Kasumi-1 (cell line): ENCODE measurements at regions not wholly inside any gene's neighbourhood (a gene's known extent, or its start where the extent isn't known, plus 50 kb on each side); places are given as distances from the start of the nearest gene placed in this dataset.

Experiments
- DNase-seq, 2 experiments: peaks; one replicate each; lab custom pipeline; 2025; lab: John Stamatoyannopoulos, UW

- DNase-seq = no peak
Measured at GRCh38 chr11:95353706-95354105, 122.7 kb upstream of the SESN3 start.

GRCh38 chr11:95352733-95353346, 121.8 kb upstream of the SESN3 start:
- DNase-seq = no peak

GRCh38 chr11:95349345-95349942, 118.4 kb upstream of the SESN3 start:
- DNase-seq = no peak

- no peak for DNase-seq
Measured at GRCh38 chr11:95346265-95346664, 115.3 kb upstream of the SESN3 start.

GRCh38 chr11:95345651-95346050, 114.6 kb upstream of the SESN3 start:
- no peak for DNase-seq

GRCh38 chr11:95344932-95345642, 114.1 kb upstream of the SESN3 start:
- DNase-seq = no peak

GRCh38 chr11:95341221-95341620, 110.2 kb upstream of the SESN3 start:
- no peak for DNase-seq

- no peak for DNase-seq
Measured at GRCh38 chr11:95339086-95339901, 108.3 kb upstream of the SESN3 start.

GRCh38 chr11:95338430-95338991, 107.5 kb upstream of the SESN3 start:
- no peak for DNase-seq

- no peak for DNase-seq
Measured at GRCh38 chr11:95337972-95338429, 107.0 kb upstream of the SESN3 start.

- DNase-seq = peak; percentile 83 to 88
Measured at GRCh38 chr11:95337175-95337957, 106.4 kb upstream of the SESN3 start.

GRCh38 chr11:95335989-95336388, 105.0 kb upstream of the SESN3 start:
- peak; percentile 48 to 57 for DNase-seq

GRCh38 chr11:95331161-95331560, 100.2 kb upstream of the SESN3 start:
- DNase-seq = no peak

- DNase-seq = no peak
Measured at GRCh38 chr11:95330302-95330701, 99.3 kb upstream of the SESN3 start.

GRCh38 chr11:95327273-95327948, 96.4 kb upstream of the SESN3 start:
- DNase-seq = no peak

GRCh38 chr11:95325777-95326258, 94.8 kb upstream of the SESN3 start:
- DNase-seq = no peak

GRCh38 chr11:95324826-95325225, 93.8 kb upstream of the SESN3 start:
- DNase-seq = no peak

- DNase-seq = no peak
Measured at GRCh38 chr11:95322539-95322938, 91.5 kb upstream of the SESN3 start.

GRCh38 chr11:95318498-95318897, 87.5 kb upstream of the SESN3 start:
- no peak for DNase-seq

GRCh38 chr11:95308512-95309035, 77.6 kb upstream of the SESN3 start:
- no peak for DNase-seq
